K562 (cell line): ENCODE measurements at regions not wholly inside any gene's neighbourhood (a gene's known extent, or its start where the extent isn't known, plus 50 kb on each side); places are given as distances from the start of the nearest gene placed in this dataset.

Experiments used
- ATAC-seq: fragments of 200-7000 bp; cut with Tn5 transposase; 3 replicates; pipeline ENCODE4 v1.9.1; 2020; ENCODE audit warnings: moderate library complexity
- BruUV-seq: library from RNA; stranded (reverse); fragments of 400-500 nt; replicated peaks from 2 replicates; lab custom pipeline; 2021; lab: Mats Ljungman, UMichigan
- CTCF ChIA-PET: fragments of 300-600 bp; formaldehyde crosslinking; extraction: SDS; loops from one replicate; lab custom pipeline; 2021; ENCODE audit warnings: low intra/inter-chr PET ratio; lab: Yijun Ruan, JAX
- POLR2A ChIA-PET: fragments of 300-600, 350-650 bp; sonication (Branson Sonifier 250); formaldehyde crosslinking; extraction: SDS; loops from one replicate; lab custom pipeline; 2021; ENCODE audit warnings: antibody characterized with exemption, inconsistent platforms; lab: Yijun Ruan, JAX
- DNase-seq, 4 experiments: peaks; one replicate each; pipeline versions ENCODE4 v3.0.0 to v3.0.0-alpha.2; 2011 to 2018; ENCODE audit warnings: low spot score in 3 of 4, mixed read lengths in 3 of 4; ENCODE audit errors: extremely low read depth in 1 of 4
- FAIRE-seq: peaks from 2 replicates; lab custom pipeline; 2011; peaks lifted over from hg19 to GRCh38; lab: Jason Lieb, UNC
- H2AFZ ChIP-seq: 2 replicates; pipeline ENCODE4 v1.6.0; 2011; ENCODE audit warnings: low read depth, low read length, control low read depth, inconsistent platforms
- H3K27ac ChIP-seq: fragments of 200-600 bp; 3 replicates; pipeline ENCODE4 v1.8.0; 2011; ENCODE audit warnings: low read depth, mild to moderate bottlenecking, control low read depth, inconsistent platforms, low read length, moderate library complexity, mixed read lengths; ENCODE audit errors: extremely low read depth
- H3K27me3 ChIP-seq, 2 experiments: fragments of 300-600 bp in 1 of 2; 2 replicates in 1 of 2; 3 replicates in 1 of 2; pipeline versions ENCODE4 v1.6.0 to v1.8.0; 2011; ENCODE audit warnings: inconsistent platforms in 2 of 2, low read length in 2 of 2, mild to moderate bottlenecking in 1 of 2, mixed read lengths in 1 of 2, moderate library complexity in 1 of 2; ENCODE audit not compliant: control insufficient read depth in 2 of 2, insufficient read depth in 2 of 2
- H3K36me3 ChIP-seq: fragments of 300-600 bp; 3 replicates; pipeline ENCODE4 v1.8.0; 2011; ENCODE audit warnings: mild to moderate bottlenecking, low read length, inconsistent platforms; ENCODE audit not compliant: control insufficient read depth, insufficient read depth
- H3K4me1 ChIP-seq, 2 experiments: fragments of 200-600 bp in 1 of 2; replicated peaks in 1 of 2; 2 replicates in 1 of 2; 3 replicates in 1 of 2; pipeline versions ENCODE4 v1.5.1 to v1.8.0; 2011; ENCODE audit warnings: inconsistent platforms in 2 of 2, low read length in 2 of 2, mild to moderate bottlenecking in 1 of 2, mixed read lengths in 1 of 2, moderate library complexity in 1 of 2; ENCODE audit not compliant: control insufficient read depth in 2 of 2, insufficient read depth in 2 of 2
- H3K4me2 ChIP-seq: 2 replicates; pipeline ENCODE4 v1.6.1; 2011; ENCODE audit warnings: low read length, control low read depth, inconsistent platforms, mixed read lengths; ENCODE audit not compliant: insufficient read depth
- H3K4me3 ChIP-seq: fragments of 200-600 bp; sonication (generic), shearing (Covaris generic); 2 replicates; pipeline ENCODE4 v1.5.1; 2016; ENCODE audit warnings: control low read depth, inconsistent platforms
- H3K79me2 ChIP-seq: fragments of 200-600 bp; 3 replicates; pipeline ENCODE4 v1.8.0; 2011; ENCODE audit warnings: low read length, inconsistent platforms; ENCODE audit not compliant: control insufficient read depth, insufficient read depth
- H3K9ac ChIP-seq, 2 experiments: 2 replicates each; pipeline versions ENCODE4 v1.6.0 to v1.6.1; 2011; ENCODE audit warnings: low read depth in 2 of 2, low read length in 2 of 2, control low read depth in 1 of 2, inconsistent platforms in 1 of 2, mild to moderate bottlenecking in 1 of 2, mixed read lengths in 1 of 2; ENCODE audit not compliant: insufficient read depth in 1 of 2
- H3K9me1 ChIP-seq: one replicate; pipeline ENCODE4 v1.6.0; 2011; ENCODE audit warnings: inconsistent platforms, mild to moderate bottlenecking, low read length, moderate library complexity; ENCODE audit not compliant: control insufficient read depth, insufficient read depth
- H3K9me3 ChIP-seq: replicated peaks from 2 replicates; pipeline ENCODE4 v1.5.1; 2011; ENCODE audit warnings: low read depth, low read length, inconsistent platforms; ENCODE audit not compliant: control insufficient read depth, insufficient read depth
- H4K20me1 ChIP-seq: replicated peaks from 2 replicates; pipeline ENCODE4 v1.6.1; 2011; ENCODE audit warnings: low read length, inconsistent platforms, mixed read lengths; ENCODE audit not compliant: control insufficient read depth, insufficient read depth
- BMI1 ChIP-seq: fragments of 150-350 bp; IDR thresholded peaks from 2 replicates; pipeline ENCODE4 v1.6.1; 2014; ENCODE audit warnings: low read length
- ETV6 ChIP-seq, 3 experiments: fragments of 150-350 bp in 1 of 3; sonication (generic) in 1 of 3; formaldehyde crosslinking in 1 of 3; IDR thresholded peaks; 2 replicates each; pipeline versions ENCODE4 v1.6.1 to v1.8.0; 2014 to 2022; ENCODE audit warnings: borderline replicate concordance in 2 of 3, low read depth in 2 of 3, antibody characterized with exemption in 1 of 3, low read length in 1 of 3, mild to moderate bottlenecking in 1 of 3, missing genetic modification reagents in 1 of 3
- GATAD2A ChIP-seq: fragments of 450-650 bp; IDR thresholded peaks from 2 replicates; pipeline ENCODE4 v1.6.1; 2017
- TFE3 ChIP-seq: fragments of 450-650 bp; formaldehyde crosslinking; IDR thresholded peaks from 2 replicates; pipeline ENCODE4 v1.4.0; 2020; ENCODE audit warnings: mild to moderate bottlenecking, mixed read lengths
- ZNF518B ChIP-seq: fragments of 250-450 bp; sonication (Bioruptor Pico); IDR thresholded peaks from 2 replicates; pipeline ENCODE4 v1.5.0; 2021; ENCODE audit warnings: mild to moderate bottlenecking, moderate library complexity
- ZNF551 ChIP-seq: fragments of 250-450 bp; sonication (Bioruptor Pico); IDR thresholded peaks from 2 replicates; pipeline ENCODE4 v1.5.0; 2021; ENCODE audit warnings: mild to moderate bottlenecking, moderate library complexity
- in situ Hi-C: fragments of 300-500 bp; cut with MboI; formaldehyde crosslinking; loops from 4 replicates; pipeline ENCODE4 v1.15.0; 2018; ENCODE audit warnings: inconsistent platforms, mixed read lengths
- intact Hi-C: fragments of 100-400 bp; cut with micrococcal nuclease; formaldehyde crosslinking; loops from 2 replicates; pipeline ENCODE4 v1.14.2; 2022

GRCh38 chr21:35430260-35430659, 381.2 kb upstream of the RUNX1 start (continued):
- TF ChIP-seq ZNF518B = no peak
- no peak for TF ChIP-seq GATAD2A
- no peak for TF ChIP-seq ZNF551 (CRISPR knock-in tag)

- no peak overlapping the region for H3K4me2 ChIP-seq
- CTCF ChIA-PET = no interaction called here
- no peaks in the 10 kb centered on the region for H3K79me2 ChIP-seq
- TF ChIP-seq TFE3 (peak; percentile 13; the same call in 1 of the 2 replicates), BMI1 (0 out of 2 replicates have a peak, but pooled peaks have one; percentile 32), ETV6 (IDR thresholded peaks at IDR 0.05; ENCODE audit: borderline replicate concordance in 1 of 2, low read depth in 2 of 2, low read length in 1 of 2) (no peak), ETV6 (CRISPR knock-in tag; IDR thresholded peaks at IDR 0.05; ENCODE audit: borderline replicate concordance) (no peak)
- POLR2A ChIA-PET = no interaction called here
- peaks cover 2 to 5% of the 10 kb centered on the region in 2 experiments; a peak in 1 of 5 replicates for H3K27me3 ChIP-seq
- H3K9me3 ChIP-seq = no peaks in the 10 kb centered on the region
- no peak overlapping the region for H3K4me3 ChIP-seq
- no TSS peak for BruUV-seq
- no peaks in the 10 kb centered on the region for H4K20me1 ChIP-seq
- FAIRE-seq (no peak), DNase-seq (no peak), ATAC-seq (no peak)
- H2AFZ ChIP-seq = no peak overlapping the region; the same call in 1 of the 2 replicates
- H3K27ac ChIP-seq = no peak overlapping the region
- in situ Hi-C loops (no loop called here), intact Hi-C loops (no loop called here)
- no peaks in the 10 kb centered on the region for H3K4me1 ChIP-seq
- H3K36me3 ChIP-seq = no peaks in the 10 kb centered on the region
- no peaks in the 10 kb centered on the region for H3K9me1 ChIP-seq
- H3K9ac ChIP-seq = no peak overlapping the region
These were observed 379.8 kb upstream of the RUNX1 start for GRCh38 chr21:35428937-35429336.
